A673 (cell line): ENCODE measurements at regions not wholly inside any gene's neighbourhood (a gene's known extent, or its start where the extent isn't known, plus 50 kb on each side); places are given as distances from the start of the nearest gene placed in this dataset.

Experiments
- EZH2 ChIP-seq: fragments of 200-600 bp; sonication (generic); IDR thresholded peaks from 2 replicates; pipeline ENCODE4 v1.6.1; 2017; ENCODE audit warnings: borderline replicate concordance, low read depth, mild to moderate bottlenecking, mixed read lengths, antibody characterized with exemption, low read length; ENCODE audit not compliant: poor library complexity, severe bottlenecking
- TF ChIP-seq, protein P1 (sequence below): fragments of 300-800, 200-600 bp; sonication (generic); conservative IDR thresholded peaks from 2 replicates; pipeline ENCODE4 v1.5.1; 2017; ENCODE audit warnings: low read depth, mild to moderate bottlenecking, antibody characterized with exemption, low read length, moderate library complexity, mixed read lengths

DNA sequence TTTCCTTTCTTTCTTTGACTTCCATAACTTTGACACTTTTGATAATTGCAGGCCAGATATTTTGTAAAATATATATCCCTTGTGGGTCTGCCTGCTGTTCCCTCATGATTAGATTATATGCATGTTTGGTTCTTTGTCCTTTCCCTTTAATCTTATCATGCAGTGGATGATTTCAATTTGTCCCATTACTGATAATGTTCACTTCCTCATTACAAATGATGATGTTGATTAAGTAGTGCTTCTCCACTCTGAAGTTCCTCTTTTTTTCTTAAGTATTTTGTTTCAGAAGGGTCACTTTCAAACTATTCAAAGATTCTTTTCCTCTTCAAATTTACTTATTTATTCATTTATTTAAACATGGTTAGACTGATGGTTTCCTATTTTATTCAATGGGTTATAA is 898.1 kb downstream of the XPNPEP1 start:
- TF ChIP-seq, protein P1, sequence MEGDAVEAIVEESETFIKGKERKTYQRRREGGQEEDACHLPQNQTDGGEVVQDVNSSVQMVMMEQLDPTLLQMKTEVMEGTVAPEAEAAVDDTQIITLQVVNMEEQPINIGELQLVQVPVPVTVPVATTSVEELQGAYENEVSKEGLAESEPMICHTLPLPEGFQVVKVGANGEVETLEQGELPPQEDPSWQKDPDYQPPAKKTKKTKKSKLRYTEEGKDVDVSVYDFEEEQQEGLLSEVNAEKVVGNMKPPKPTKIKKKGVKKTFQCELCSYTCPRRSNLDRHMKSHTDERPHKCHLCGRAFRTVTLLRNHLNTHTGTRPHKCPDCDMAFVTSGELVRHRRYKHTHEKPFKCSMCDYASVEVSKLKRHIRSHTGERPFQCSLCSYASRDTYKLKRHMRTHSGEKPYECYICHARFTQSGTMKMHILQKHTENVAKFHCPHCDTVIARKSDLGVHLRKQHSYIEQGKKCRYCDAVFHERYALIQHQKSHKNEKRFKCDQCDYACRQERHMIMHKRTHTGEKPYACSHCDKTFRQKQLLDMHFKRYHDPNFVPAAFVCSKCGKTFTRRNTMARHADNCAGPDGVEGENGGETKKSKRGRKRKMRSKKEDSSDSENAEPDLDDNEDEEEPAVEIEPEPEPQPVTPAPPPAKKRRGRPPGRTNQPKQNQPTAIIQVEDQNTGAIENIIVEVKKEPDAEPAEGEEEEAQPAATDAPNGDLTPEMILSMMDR: no peak
- TF ChIP-seq EZH2: no peak
